GM23248 (cell line): ENCODE measurements at regions not wholly inside any gene's neighbourhood (a gene's known extent, or its start where the extent isn't known, plus 50 kb on each side); places are given as distances from the start of the nearest gene placed in this dataset.

Source experiments
- EZH2 ChIP-seq: fragments of 200-600 bp; sonication (generic); IDR thresholded peaks from 2 replicates; pipeline ENCODE4 v1.6.1; 2018; ENCODE audit warnings: antibody characterized with exemption, mild to moderate bottlenecking; ENCODE audit not compliant: insufficient read depth, poor library complexity, severe bottlenecking
- EZH2phosphoT487 ChIP-seq: fragments of 200-600 bp; sonication (generic); IDR thresholded peaks from 2 replicates; pipeline ENCODE4 v1.6.1; 2018; ENCODE audit warnings: antibody characterized with exemption, moderate library complexity, mild to moderate bottlenecking, low read depth; ENCODE audit not compliant: insufficient read depth

GRCh38 chr2:158894078-158894477 lies 74.4 kb upstream of the TANC1 start:
- no peak for TF ChIP-seq EZH2
- no peak for TF ChIP-seq EZH2phosphoT487
